GM04504 (cell line): ENCODE measurements at regions not wholly inside any gene's neighbourhood (a gene's known extent, or its start where the extent isn't known, plus 50 kb on each side); places are given as distances from the start of the nearest gene placed in this dataset.
A peak's percentile ranks its signal among the peaks of the same experiment; 100 is the strongest.
"Not testable (repeated sequence)": the region's sequence is repeated elsewhere in the genome, so short reads cannot be mapped to it uniquely, and the experiment has no call there.

Experiments
- DNase-seq: peaks from one replicate; pipeline ENCODE4 v3.0.0-alpha.2; 2012; ENCODE audit warnings: low read depth

- DNase-seq: no peak
These were observed 214.8 kb upstream of the KLF14 start for GRCh38 chr7:130948822-130949221.

- no peak for DNase-seq
These were observed 215.5 kb upstream of the KLF14 start for GRCh38 chr7:130949550-130949949.

- DNase-seq: no peak
These were observed 216.0 kb upstream of the KLF14 start for GRCh38 chr7:130950054-130950453.

- no peak for DNase-seq
These were observed 216.7 kb upstream of the KLF14 start for GRCh38 chr7:130950741-130951140.

GRCh38 chr7:130951303-130951975, 217.4 kb upstream of the KLF14 start:
- no peak for DNase-seq

GRCh38 chr7:130951976-130952876, 218.2 kb upstream of the KLF14 start:
- no peak for DNase-seq

- DNase-seq: no peak
These were observed 219.2 kb upstream of the KLF14 start for GRCh38 chr7:130953196-130953595.

- DNase-seq: no peak
These were observed 221.0 kb upstream of the KLF14 start for GRCh38 chr7:130954918-130955564.

GRCh38 chr7:130955565-130955919, 221.5 kb upstream of the KLF14 start:
- DNase-seq: no peak

- no peak for DNase-seq
These were observed 222.6 kb upstream of the KLF14 start for GRCh38 chr7:130956417-130957136.

- no peak for DNase-seq
These were observed 223.1 kb upstream of the KLF14 start for GRCh38 chr7:130957137-130957513.

GRCh38 chr7:130957722-130958435, 223.9 kb upstream of the KLF14 start:
- DNase-seq: not testable (repeated sequence)

- no peak for DNase-seq
These were observed 224.8 kb upstream of the KLF14 start for GRCh38 chr7:130958846-130959245.

- peak; percentile 64 for DNase-seq
These were observed 225.8 kb upstream of the KLF14 start for GRCh38 chr7:130959743-130960207.

GRCh38 chr7:130960208-130960988, 226.4 kb upstream of the KLF14 start:
- peak; percentile 97 for DNase-seq

GRCh38 chr7:130961128-130961601, 227.2 kb upstream of the KLF14 start:
- DNase-seq: peak; percentile 40

GRCh38 chr7:130962109-130962508, 228.1 kb upstream of the KLF14 start:
- DNase-seq: no peak

- no peak for DNase-seq
These were observed 229.3 kb upstream of the KLF14 start for GRCh38 chr7:130963339-130963738.

- no peak for DNase-seq
These were observed 231.5 kb upstream of the KLF14 start for GRCh38 chr7:130965515-130965914.

GRCh38 chr7:130966246-130967009, 232.4 kb upstream of the KLF14 start:
- peak; percentile 55 for DNase-seq
